Naive thymus-derived CD8-positive, alpha-beta T cell (primary cell): ENCODE measurements at regions not wholly inside any gene's neighbourhood (a gene's known extent, or its start where the extent isn't known, plus 50 kb on each side); places are given as distances from the start of the nearest gene placed in this dataset.

ENCODE experiments used
- ATAC-seq, 2 donors: fragments of 150-1000 bp; cut with Tn5 transposase in 1 of 2; sonication (Bioruptor Pico), chemical (Tn5 transposase) in 1 of 2; 1 replicate in 1 of 2; 2 replicates in 1 of 2; pipeline ENCODE4 v1.10.0; 2021; ENCODE audit warnings: mild to moderate bottlenecking in 2 of 2, moderate library complexity in 2 of 2
- POLR2A ChIA-PET: fragments of 350-600 bp; sonication (Branson Sonifier 250); formaldehyde crosslinking; loops from one replicate; lab custom pipeline; 2021; ENCODE audit warnings: antibody characterized with exemption; lab: Charles Lee
- DNase-seq, 10 donors: peaks; one replicate each; pipeline versions ENCODE4 v3.0.0 to v3.0.0-alpha.2; 2020 to 2022
- H3K27ac Mint-ChIP-seq, 10 donors: one replicate each; pipeline ENCODE4 v1.8.0; 2020 to 2022; ENCODE audit warnings: mild to moderate bottlenecking in 10 of 10, mixed read lengths in 10 of 10, moderate library complexity in 4 of 10, inconsistent platforms in 1 of 10
- H3K27me3 Mint-ChIP-seq, 5 donors: one replicate each; pipeline ENCODE4 v1.8.0; 2021 to 2022; ENCODE audit warnings: mixed read lengths in 5 of 5
- H3K36me3 Mint-ChIP-seq, 3 donors: one replicate each; pipeline ENCODE4 v1.8.0; 2020 to 2022; ENCODE audit warnings: mixed read lengths in 3 of 3, mild to moderate bottlenecking in 2 of 3, inconsistent platforms in 1 of 3
- H3K4me1 Mint-ChIP-seq, 4 donors: one replicate each; pipeline ENCODE4 v1.8.0; 2021 to 2022; ENCODE audit warnings: mixed read lengths in 4 of 4
- H3K4me3 Mint-ChIP-seq, 10 donors: one replicate each; pipeline ENCODE4 v1.8.0; 2020 to 2022; ENCODE audit warnings: mild to moderate bottlenecking in 10 of 10, mixed read lengths in 10 of 10, moderate library complexity in 6 of 10, inconsistent platforms in 1 of 10
- H3K9me3 Mint-ChIP-seq, 9 donors: one replicate each; pipeline ENCODE4 v1.8.0; 2020 to 2022; ENCODE audit warnings: mixed read lengths in 9 of 9, mild to moderate bottlenecking in 3 of 9, inconsistent platforms in 1 of 9, moderate library complexity in 1 of 9

GRCh38 chr10:61251089-61251488, 202.1 kb downstream of the TMEM26 start:
- DNase-seq (no peak), ATAC-seq (no peak)
- Mint-ChIP-seq H3K36me3 (peaks cover 0 to 14% (median 0%) of the 10 kb centered on the region in 3 donors), H3K4me3 (no peak overlapping the region), H3K27me3 (peaks cover 0 to 5% (median 1%) of the 10 kb centered on the region in 5 donors), H3K4me1 (no peaks in the 10 kb centered on the region), H3K27ac (no peak overlapping the region), H3K9me3 (peaks cover 4 to 27% (median 11%) of the 10 kb centered on the region in 9 donors)
- POLR2A ChIA-PET, result no interaction called here

GRCh38 chr10:61250131-61250530, 203.1 kb downstream of the TMEM26 start:
- Mint-ChIP-seq H3K36me3 (peaks cover 0 to 10% (median 0%) of the 10 kb centered on the region in 3 donors), H3K4me1 (no peaks in the 10 kb centered on the region), H3K4me3 (no peak overlapping the region), H3K27me3 (peaks cover 0 to 5% (median 0%) of the 10 kb centered on the region in 5 donors), H3K27ac (no peak overlapping the region), H3K9me3 (peaks cover 2 to 19% (median 7%) of the 10 kb centered on the region in 9 donors)
- DNase-seq (no peak), ATAC-seq (no peak)
- POLR2A ChIA-PET, result no interaction called here

GRCh38 chr10:61248013-61248412, 205.2 kb downstream of the TMEM26 start:
- H3K27ac Mint-ChIP-seq, result no peak overlapping the region
- H3K36me3 Mint-ChIP-seq, result no peaks in the 10 kb centered on the region
- H3K9me3 Mint-ChIP-seq, result peaks cover 0 to 2% (median 0%) of the 10 kb centered on the region in 9 donors
- ATAC-seq, result no peak
- no peak overlapping the region for H3K4me3 Mint-ChIP-seq
- H3K4me1 Mint-ChIP-seq, result no peaks in the 10 kb centered on the region
- H3K27me3 Mint-ChIP-seq, result peaks cover 0 to 1% (median 0%) of the 10 kb centered on the region in 5 donors
- POLR2A ChIA-PET, result no interaction called here
- no peak for DNase-seq

- no peak for DNase-seq
- POLR2A ChIA-PET, result no interaction called here
- H3K9me3 Mint-ChIP-seq, result peaks cover 0 to 2% (median 0%) of the 10 kb centered on the region in 9 donors
- no peak overlapping the region for H3K27ac Mint-ChIP-seq
- peaks cover 0 to 1% (median 0%) of the 10 kb centered on the region in 5 donors for H3K27me3 Mint-ChIP-seq
- no peak for ATAC-seq
- no peaks in the 10 kb centered on the region for H3K36me3 Mint-ChIP-seq
- H3K4me3 Mint-ChIP-seq, result no peak overlapping the region
- H3K4me1 Mint-ChIP-seq, result no peaks in the 10 kb centered on the region
These were observed 208.9 kb downstream of the TMEM26 start for GRCh38 chr10:61244261-61244775.

GRCh38 chr10:61232780-61233179, 220.4 kb downstream of the TMEM26 start:
- POLR2A ChIA-PET, result no interaction called here

DNA sequence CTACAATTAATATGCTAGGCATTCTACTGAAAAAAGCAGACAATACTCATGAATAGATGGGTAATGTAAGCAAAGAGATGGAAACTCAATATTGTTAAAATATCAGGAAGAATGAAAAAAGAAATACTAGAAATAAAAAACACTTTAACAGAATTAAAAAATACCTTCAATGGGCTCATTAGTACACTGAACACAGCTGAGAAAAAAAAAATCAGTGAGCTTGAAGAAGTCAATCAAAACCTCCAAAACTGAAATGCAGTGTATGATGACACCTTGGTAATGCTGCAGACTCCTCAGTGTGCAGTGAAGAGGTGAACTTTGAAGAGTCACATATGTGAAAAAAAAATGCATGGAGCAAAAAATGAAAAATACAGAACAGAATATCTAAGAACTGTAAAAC, 227.2 kb downstream of the TMEM26 start:
- peaks cover 0 to 9% (median 3%) of the 10 kb centered on the region in 5 donors for H3K27me3 Mint-ChIP-seq
- POLR2A ChIA-PET, result no interaction called here
- H3K4me3 Mint-ChIP-seq, result no peak overlapping the region

More at GRCh38 chr10:61232780-61233179, 220.4 kb downstream of the TMEM26 start:
- ATAC-seq, result no peak
- Mint-ChIP-seq H3K9me3 (peaks cover 0 to 11% (median 2%) of the 10 kb centered on the region in 9 donors), H3K4me3 (no peak overlapping the region), H3K27me3 (no peaks in the 10 kb centered on the region), H3K36me3 (peaks cover 0 to 5% (median 0%) of the 10 kb centered on the region in 3 donors), H3K27ac (no peak overlapping the region), H3K4me1 (no peaks in the 10 kb centered on the region)
- DNase-seq, result no peak

DNA sequence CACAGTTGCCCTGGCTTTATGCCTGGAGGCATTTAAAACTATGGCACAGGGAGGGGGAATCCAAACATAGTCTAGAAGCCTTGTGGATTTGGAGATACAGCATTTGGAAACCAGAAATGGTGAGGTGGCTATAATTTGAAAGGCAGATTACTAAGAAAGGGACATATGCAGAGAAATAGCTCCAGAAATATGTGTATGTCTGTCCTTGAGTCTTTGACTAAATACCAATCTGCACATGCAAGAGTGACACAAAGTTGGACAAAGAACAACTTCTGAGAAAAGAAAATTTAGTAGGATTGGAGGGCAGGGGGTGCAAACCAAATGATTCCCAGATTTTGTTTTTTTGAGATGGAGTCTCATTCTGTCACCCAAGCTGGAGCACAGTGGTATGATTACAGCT, 229.6 kb downstream of the TMEM26 start:
- Mint-ChIP-seq H3K27ac (no peak overlapping the region), H3K4me1 (peaks cover 0 to 1% (median 0%) of the 10 kb centered on the region in 4 donors), H3K9me3 (peaks cover 0 to 40% (median 16%) of the 10 kb centered on the region in 9 donors), H3K36me3 (peaks cover 0 to 14% (median 0%) of the 10 kb centered on the region in 3 donors), H3K27me3 (peaks cover 1 to 9% (median 3%) of the 10 kb centered on the region in 5 donors), H3K4me3 (no peak overlapping the region)
- POLR2A ChIA-PET, result no interaction called here
- DNase-seq (no peak), ATAC-seq (no peak)

More for the DNA sequence above, 227.2 kb downstream of the TMEM26 start:
- Mint-ChIP-seq H3K27ac (no peak overlapping the region), H3K4me1 (peaks cover 0 to 1% (median 0%) of the 10 kb centered on the region in 4 donors), H3K9me3 (peaks cover 0 to 43% (median 16%) of the 10 kb centered on the region in 9 donors), H3K36me3 (peaks cover 0 to 14% (median 0%) of the 10 kb centered on the region in 3 donors)
- ATAC-seq (no peak), DNase-seq (no peak)

DNA sequence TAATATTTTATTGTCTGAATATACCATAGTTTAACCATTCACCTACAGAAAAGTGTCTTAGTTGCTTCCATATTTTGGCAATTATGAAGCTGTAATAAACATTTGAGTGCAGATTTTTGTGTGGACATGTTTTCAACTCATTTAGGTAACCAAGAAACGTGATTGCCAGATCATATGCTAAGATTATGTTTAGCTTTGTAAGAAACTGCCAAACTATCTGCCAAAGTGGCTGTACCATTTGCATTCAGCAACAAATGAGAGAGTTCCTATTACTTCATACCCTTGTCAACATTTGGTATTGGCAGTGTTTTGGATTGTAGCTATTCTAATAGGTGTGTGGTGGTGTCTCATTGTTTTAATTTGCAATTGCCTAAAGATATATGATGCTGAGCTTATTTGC, 233.5 kb downstream of the TMEM26 start:
- peaks cover 0 to 1% (median 0%) of the 10 kb centered on the region in 4 donors for H3K4me1 Mint-ChIP-seq
- DNase-seq (no peak), ATAC-seq (no peak)
- no peak overlapping the region for H3K27ac Mint-ChIP-seq
- POLR2A ChIA-PET, result no interaction called here
- H3K27me3 Mint-ChIP-seq, result peaks cover 2 to 9% (median 3%) of the 10 kb centered on the region in 5 donors
- no peak overlapping the region for H3K4me3 Mint-ChIP-seq
- H3K36me3 Mint-ChIP-seq, result peaks cover 0 to 4% (median 0%) of the 10 kb centered on the region in 3 donors
- H3K9me3 Mint-ChIP-seq, result peaks cover 0 to 19% (median 6%) of the 10 kb centered on the region in 9 donors

- no peak for DNase-seq
- ATAC-seq, result no peak
- POLR2A ChIA-PET, result no interaction called here
- H3K27ac Mint-ChIP-seq, result no peak overlapping the region
- H3K27me3 Mint-ChIP-seq, result peaks cover 2 to 9% (median 5%) of the 10 kb centered on the region in 5 donors
- H3K4me1 Mint-ChIP-seq, result peaks cover 0 to 1% (median 0%) of the 10 kb centered on the region in 4 donors
- peaks cover 0 to 7% (median 0%) of the 10 kb centered on the region in 9 donors for H3K9me3 Mint-ChIP-seq
- no peak overlapping the region for H3K4me3 Mint-ChIP-seq
- no peaks in the 10 kb centered on the region for H3K36me3 Mint-ChIP-seq
These were observed 235.2 kb downstream of the TMEM26 start for GRCh38 chr10:61217851-61218565.

DNA sequence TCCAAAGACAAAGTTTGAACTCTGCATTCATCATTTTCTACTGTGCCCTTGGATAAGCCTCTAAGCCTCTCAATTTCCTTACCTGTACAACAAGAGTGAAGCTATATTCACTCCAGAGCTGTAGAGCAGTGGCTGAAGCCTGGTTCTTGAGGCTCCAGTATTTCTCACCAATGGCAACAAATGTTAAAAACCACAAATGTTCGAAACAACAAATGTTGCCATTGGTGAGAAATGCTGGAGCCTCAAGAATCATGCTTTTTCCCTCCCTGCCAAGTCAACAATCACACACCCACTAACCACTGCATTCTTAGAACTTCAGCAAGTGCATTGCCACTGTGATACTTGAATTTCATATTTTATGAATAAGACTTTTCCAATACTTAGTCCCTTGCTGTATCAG, 237.9 kb downstream of the TMEM26 start:
- ATAC-seq, result no peak
- no peak overlapping the region for H3K4me3 Mint-ChIP-seq
- H3K36me3 Mint-ChIP-seq, result no peaks in the 10 kb centered on the region

GRCh38 chr10:61211468-61211867, 241.7 kb downstream of the TMEM26 start:
- ATAC-seq, result no peak
- no peak overlapping the region for H3K4me3 Mint-ChIP-seq

More for the DNA sequence above, 237.9 kb downstream of the TMEM26 start:
- POLR2A ChIA-PET, result no interaction called here
- Mint-ChIP-seq H3K27me3 (peaks cover 0 to 4% (median 0%) of the 10 kb centered on the region in 5 donors), H3K4me1 (no peaks in the 10 kb centered on the region), H3K27ac (no peak overlapping the region), H3K9me3 (no peaks in the 10 kb centered on the region)
- DNase-seq, result no peak

DNA sequence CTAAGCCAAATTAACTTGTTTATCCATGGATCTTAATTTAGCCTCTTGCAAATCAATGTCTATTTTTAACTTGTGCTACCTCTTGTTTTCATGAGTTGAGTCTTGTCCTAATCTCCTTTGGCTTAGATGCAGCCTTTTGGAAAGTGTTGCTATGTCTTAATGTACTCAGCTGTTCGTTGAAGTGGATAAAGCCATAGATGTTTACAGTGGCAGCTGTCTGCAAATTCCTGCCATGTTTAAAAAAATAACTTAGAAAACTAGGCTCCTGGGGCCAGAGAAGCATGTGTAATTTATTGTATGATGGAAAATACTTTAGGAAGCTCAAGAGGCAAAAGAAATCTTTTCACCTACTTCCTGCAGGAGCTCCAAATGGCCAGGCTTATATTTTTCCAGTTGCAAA, 253.1 kb upstream of the RHOBTB1 start:
- DNase-seq (no peak), ATAC-seq (no peak)
- Mint-ChIP-seq H3K36me3 (peaks cover 0 to 8% (median 2%) of the 10 kb centered on the region in 3 donors), H3K4me1 (no peaks in the 10 kb centered on the region), H3K27me3 (peaks cover 0 to 6% (median 2%) of the 10 kb centered on the region in 5 donors), H3K9me3 (peaks cover 0 to 16% (median 2%) of the 10 kb centered on the region in 9 donors), H3K4me3 (no peak overlapping the region), H3K27ac (no peak overlapping the region)
- POLR2A ChIA-PET, result no interaction called here

More at GRCh38 chr10:61211468-61211867, 241.7 kb downstream of the TMEM26 start:
- H3K4me1 Mint-ChIP-seq, result no peaks in the 10 kb centered on the region
- H3K27ac Mint-ChIP-seq, result no peak overlapping the region
- DNase-seq, result no peak
- peaks cover 0 to 2% (median 0%) of the 10 kb centered on the region in 5 donors for H3K27me3 Mint-ChIP-seq
- no peaks in the 10 kb centered on the region for H3K9me3 Mint-ChIP-seq
- POLR2A ChIA-PET, result no interaction called here
- H3K36me3 Mint-ChIP-seq, result no peaks in the 10 kb centered on the region

DNA sequence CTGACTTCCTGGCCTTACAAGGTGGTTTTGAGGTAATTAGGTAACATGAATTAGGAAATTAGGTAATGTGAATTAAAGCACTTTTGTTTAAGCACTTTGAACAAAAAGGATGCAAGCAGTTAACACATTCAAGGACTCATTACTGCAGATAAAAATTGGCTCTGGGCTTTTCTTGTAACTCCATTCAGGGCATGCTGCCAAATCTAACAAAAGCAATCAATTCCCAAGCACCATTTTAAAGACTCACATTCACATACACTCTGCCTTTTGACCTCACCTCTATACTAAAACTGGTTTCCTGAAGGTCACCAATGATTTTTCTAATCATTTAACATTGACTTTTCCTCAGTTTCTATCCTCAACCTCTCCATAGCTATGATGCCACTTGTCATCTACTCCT, 251.2 kb upstream of the RHOBTB1 start:
- no peak for ATAC-seq
- Mint-ChIP-seq H3K4me3 (no peak overlapping the region), H3K27me3 (peaks cover 0 to 12% (median 2%) of the 10 kb centered on the region in 5 donors), H3K4me1 (no peaks in the 10 kb centered on the region), H3K36me3 (peaks cover 0 to 8% (median 2%) of the 10 kb centered on the region in 3 donors), H3K9me3 (peaks cover 0 to 16% (median 2%) of the 10 kb centered on the region in 9 donors), H3K27ac (no peak overlapping the region)
- no peak for DNase-seq
- POLR2A ChIA-PET, result no interaction called here
